Hepatocyte (in vitro differentiated cells): ENCODE measurements at regions not wholly inside any gene's neighbourhood (a gene's known extent, or its start where the extent isn't known, plus 50 kb on each side); places are given as distances from the start of the nearest gene placed in this dataset.

Source experiments
- DNase-seq: peaks from one replicate; pipeline ENCODE4 v3.0.0-alpha.2; 2016; ENCODE audit warnings: low spot score
- H2AFZ ChIP-seq: fragments of 200-600 bp; sonication (generic); 2 replicates; pipeline ENCODE4 v1.6.0; 2016; ENCODE audit warnings: antibody characterized with exemption, mild to moderate bottlenecking
- H3K27ac ChIP-seq: fragments of 200-600 bp; sonication (generic); 2 replicates; pipeline ENCODE4 v1.5.1; 2016; ENCODE audit warnings: mild to moderate bottlenecking
- H3K27me3 ChIP-seq: fragments of 200-600 bp; sonication (generic); 2 replicates; pipeline ENCODE4 v1.6.1; 2016
- H3K36me3 ChIP-seq: fragments of 200-600 bp; sonication (generic); replicated peaks from 2 replicates; pipeline ENCODE4 v1.5.1; 2016; ENCODE audit warnings: low read depth; ENCODE audit not compliant: insufficient read depth
- H3K4me1 ChIP-seq: fragments of 200-600 bp; sonication (generic); 2 replicates; pipeline ENCODE4 v1.5.1; 2016; ENCODE audit warnings: mild to moderate bottlenecking, moderate library complexity; ENCODE audit not compliant: insufficient read depth
- H3K4me2 ChIP-seq: fragments of 200-600 bp; sonication (generic); 2 replicates; pipeline ENCODE4 v1.6.0; 2016
- H3K4me3 ChIP-seq: fragments of 200-600 bp; sonication (generic); 2 replicates; pipeline ENCODE4 v1.5.1; 2016; ENCODE audit warnings: mild to moderate bottlenecking
- H3K79me2 ChIP-seq: fragments of 200-600 bp; sonication (generic); 2 replicates; pipeline ENCODE4 v1.6.0; 2017; ENCODE audit warnings: mild to moderate bottlenecking
- H3K9me2 ChIP-seq: fragments of 200-600 bp; sonication (generic); replicated peaks from 2 replicates; pipeline ENCODE4 v1.6.0; 2017; ENCODE audit warnings: mild to moderate bottlenecking; ENCODE audit not compliant: insufficient read depth
- H3K9me3 ChIP-seq: fragments of 200-600 bp; sonication (generic); 2 replicates; pipeline ENCODE4 v1.5.1; 2016; ENCODE audit warnings: low read depth, mild to moderate bottlenecking
- H4K20me1 ChIP-seq: fragments of 200-600 bp; sonication (generic); 2 replicates; pipeline ENCODE4 v1.6.0; 2016; ENCODE audit warnings: mild to moderate bottlenecking; ENCODE audit not compliant: insufficient read depth, poor library complexity, severe bottlenecking
- EZH2 ChIP-seq: fragments of 200-600 bp; sonication (generic); IDR thresholded peaks from 2 replicates; pipeline ENCODE4 v1.6.1; 2016; ENCODE audit warnings: antibody characterized with exemption, mild to moderate bottlenecking, borderline replicate concordance
- EZH2phosphoT487 ChIP-seq: fragments of 200-600 bp; sonication (generic); IDR thresholded peaks from one replicate; pipeline ENCODE4 v1.6.1; 2018; ENCODE audit warnings: antibody characterized with exemption, mild to moderate bottlenecking, low read depth, moderate library complexity; ENCODE audit not compliant: unreplicated experiment, severe bottlenecking
- WGBS: methylation state at CpG from one replicate; pipeline ENCODE4 v1.1.6; 2016; ENCODE audit warnings: low lambda C conversion rate; ENCODE audit errors: missing lambda C conversion rate; 5-methylcytosine and 5-hydroxymethylcytosine counted together
- TF ChIP-seq, protein P1 (sequence below): fragments of 200-600 bp; sonication (generic); IDR thresholded peaks from 2 replicates; pipeline ENCODE4 v1.5.1; 2016; ENCODE audit warnings: antibody characterized with exemption, mild to moderate bottlenecking; ENCODE audit not compliant: poor library complexity

DNA sequence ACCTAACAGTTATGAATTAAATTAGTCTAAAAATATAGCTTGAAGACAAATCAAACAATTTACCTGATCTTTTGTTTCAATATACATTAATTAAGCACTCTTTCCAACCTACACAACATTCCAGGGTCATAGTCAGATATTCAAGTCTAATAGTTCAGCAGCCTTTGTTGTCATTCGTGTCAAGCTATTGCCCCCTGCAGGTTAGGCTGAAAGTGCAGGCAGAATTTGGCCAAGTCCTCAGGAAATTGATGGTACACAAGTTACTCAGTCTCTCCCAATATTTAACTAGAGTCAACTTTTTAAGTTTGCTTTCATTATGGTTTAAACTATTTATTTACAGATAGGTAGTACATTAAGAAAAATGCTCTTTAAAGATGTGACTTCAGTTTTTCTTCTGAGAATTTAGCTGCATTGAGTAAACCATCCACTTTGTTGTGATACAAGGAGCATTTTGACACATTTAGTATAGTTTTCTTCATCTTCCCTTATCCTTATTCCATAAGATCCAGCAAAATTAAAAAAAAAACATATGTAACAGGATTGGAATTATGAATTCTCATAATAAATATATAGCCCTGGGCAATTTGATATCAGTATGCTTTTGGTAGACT is 130.3 kb upstream of the DPYD start:
- Histone ChIP-seq H3K4me2 (no peak overlapping the region), H3K9me3 (no peaks in the 10 kb centered on the region), H3K27ac (no peak overlapping the region), H3K79me2 (no peaks in the 10 kb centered on the region), H3K27me3 (peaks cover 58% of the 10 kb centered on the region), H3K4me3 (no peak overlapping the region), H3K4me1 (peaks cover 14% of the 10 kb centered on the region), H3K9me2 (no peaks in the 10 kb centered on the region), H4K20me1 (no peaks in the 10 kb centered on the region), H2AFZ (no peak overlapping the region), H3K36me3 (no peaks in the 10 kb centered on the region)
- WGBS: 0% methylated on average over 1 of the region's 1 CpG
- TF ChIP-seq EZH2phosphoT487: no peak
- TF ChIP-seq, protein P1, sequence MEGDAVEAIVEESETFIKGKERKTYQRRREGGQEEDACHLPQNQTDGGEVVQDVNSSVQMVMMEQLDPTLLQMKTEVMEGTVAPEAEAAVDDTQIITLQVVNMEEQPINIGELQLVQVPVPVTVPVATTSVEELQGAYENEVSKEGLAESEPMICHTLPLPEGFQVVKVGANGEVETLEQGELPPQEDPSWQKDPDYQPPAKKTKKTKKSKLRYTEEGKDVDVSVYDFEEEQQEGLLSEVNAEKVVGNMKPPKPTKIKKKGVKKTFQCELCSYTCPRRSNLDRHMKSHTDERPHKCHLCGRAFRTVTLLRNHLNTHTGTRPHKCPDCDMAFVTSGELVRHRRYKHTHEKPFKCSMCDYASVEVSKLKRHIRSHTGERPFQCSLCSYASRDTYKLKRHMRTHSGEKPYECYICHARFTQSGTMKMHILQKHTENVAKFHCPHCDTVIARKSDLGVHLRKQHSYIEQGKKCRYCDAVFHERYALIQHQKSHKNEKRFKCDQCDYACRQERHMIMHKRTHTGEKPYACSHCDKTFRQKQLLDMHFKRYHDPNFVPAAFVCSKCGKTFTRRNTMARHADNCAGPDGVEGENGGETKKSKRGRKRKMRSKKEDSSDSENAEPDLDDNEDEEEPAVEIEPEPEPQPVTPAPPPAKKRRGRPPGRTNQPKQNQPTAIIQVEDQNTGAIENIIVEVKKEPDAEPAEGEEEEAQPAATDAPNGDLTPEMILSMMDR: peak; percentile 84
- peak; percentile 78 for DNase-seq

DNA sequence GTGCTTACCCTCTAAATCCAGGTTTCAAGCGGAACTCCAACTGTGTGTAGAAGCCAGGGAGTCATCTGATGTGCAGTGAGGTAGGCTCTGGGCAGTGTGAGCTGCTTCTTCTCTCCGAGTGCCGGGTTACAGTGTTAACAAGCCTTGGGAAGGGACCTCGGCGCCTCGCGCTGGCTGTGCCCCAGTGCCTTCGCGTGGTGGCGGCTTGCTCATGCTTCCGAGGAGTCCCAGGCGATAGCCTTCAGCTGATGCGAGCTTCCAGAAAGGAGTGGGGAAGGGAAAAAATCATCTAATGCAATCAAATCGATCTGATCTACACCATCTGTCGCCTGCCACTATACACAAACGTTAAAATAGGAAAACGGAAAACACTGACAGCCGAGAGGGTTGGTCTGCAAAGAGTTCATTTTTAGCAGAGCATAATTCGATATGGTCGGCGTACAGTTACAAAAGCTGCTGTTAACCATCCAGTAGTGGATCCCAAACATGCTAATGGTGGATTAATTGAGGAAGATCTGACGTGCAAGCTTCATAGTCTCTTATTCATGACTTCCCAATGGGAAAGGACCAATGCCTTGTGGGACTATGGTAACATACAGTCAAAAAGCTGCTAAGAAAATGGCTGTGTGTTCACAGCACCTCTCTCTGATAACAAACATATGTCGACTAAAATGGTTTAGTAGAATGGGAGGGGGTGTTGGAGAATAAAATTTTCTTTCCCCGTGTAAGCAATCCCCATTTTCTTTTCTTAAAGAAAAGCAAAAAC is 128.7 kb upstream of the DPYD start:
- Histone ChIP-seq H3K4me1 (peaks cover 24% of the 10 kb centered on the region), H3K27ac (no peak overlapping the region), H3K27me3 (peaks cover 75% of the 10 kb centered on the region), H3K36me3 (no peaks in the 10 kb centered on the region), H3K9me3 (no peaks in the 10 kb centered on the region), H3K9me2 (no peaks in the 10 kb centered on the region), H3K4me3 (no peak overlapping the region), H3K79me2 (no peaks in the 10 kb centered on the region), H3K4me2 (no peak overlapping the region), H2AFZ (no peak overlapping the region), H4K20me1 (no peaks in the 10 kb centered on the region)
- DNase-seq: no peak
- TF ChIP-seq EZH2 (no peak), EZH2phosphoT487 (no peak)
- TF ChIP-seq, protein P1: no peak
- 25% methylated on average over 24 of the region's 24 CpGs for WGBS

DNA sequence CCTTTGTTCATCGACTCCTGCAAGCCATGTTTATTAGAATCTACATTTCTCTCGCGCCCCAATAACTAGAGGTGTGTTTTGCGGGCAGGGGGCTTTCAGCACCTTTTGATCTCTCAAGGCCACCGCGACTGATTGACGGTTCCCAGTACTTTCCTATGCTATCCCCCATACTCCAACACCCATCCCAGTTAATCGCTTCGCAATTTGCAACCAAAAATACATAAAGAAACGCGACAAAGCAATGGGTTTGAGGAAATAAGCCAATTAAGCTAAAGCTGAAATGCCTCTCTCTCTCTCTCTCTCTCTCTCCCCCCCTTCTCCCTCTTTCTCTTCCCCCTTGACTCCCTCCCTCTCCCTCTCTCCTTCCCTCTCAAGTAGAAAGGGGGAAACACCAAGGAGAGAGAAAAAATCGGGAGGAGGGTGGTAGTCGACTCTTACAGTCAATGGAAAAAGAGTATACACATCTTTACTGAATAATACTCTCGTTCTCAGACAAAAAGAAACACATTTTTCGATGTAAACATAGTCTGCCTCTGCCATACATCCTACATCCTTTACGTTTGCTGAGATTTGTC is 128.0 kb upstream of the DPYD start:
- no peak overlapping the region for H2AFZ ChIP-seq
- WGBS: 14% methylated on average over 16 of the region's 16 CpGs
- H3K4me2 ChIP-seq: peak overlapping the region; percentile 81
- H3K4me1 ChIP-seq: peaks cover 23% of the 10 kb centered on the region
- no peaks in the 10 kb centered on the region for H3K9me3 ChIP-seq
- H4K20me1 ChIP-seq: no peaks in the 10 kb centered on the region
- H3K36me3 ChIP-seq: no peaks in the 10 kb centered on the region
- DNase-seq: no peak
- H3K27ac ChIP-seq: no peak overlapping the region
- H3K27me3 ChIP-seq: peaks cover 82% of the 10 kb centered on the region
- H3K79me2 ChIP-seq: no peaks in the 10 kb centered on the region
- no peak overlapping the region for H3K4me3 ChIP-seq
- no peaks in the 10 kb centered on the region for H3K9me2 ChIP-seq
- TF ChIP-seq EZH2phosphoT487 (no peak), EZH2 (no peak)
- TF ChIP-seq, protein P1: no peak
